Upper lobe of left lung (tissue), 4 donors: ENCODE measurements at regions not wholly inside any gene's neighbourhood (a gene's known extent, or its start where the extent isn't known, plus 50 kb on each side); places are given as distances from the start of the nearest gene placed in this dataset.

Experiments
- CTCF ChIP-seq, 6 experiments: fragments of 450-650 bp in 4 of 6; fragments of 200-600 bp in 2 of 6; sonication (generic) in 2 of 6; IDR thresholded peaks; one replicate each; pipeline ENCODE4 v1.5.1; 2016 to 2019; ENCODE audit warnings: antibody characterized with exemption in 6 of 6
- POLR2A ChIP-seq, 4 donors: fragments of 450-650 bp; IDR thresholded peaks; one replicate each; pipeline ENCODE4 v1.5.1; 2016 to 2017; ENCODE audit warnings: antibody characterized with exemption in 4 of 4, mild to moderate bottlenecking in 2 of 4
- POLR2AphosphoS5 ChIP-seq, 2 donors: sonication (generic); formaldehyde crosslinking; IDR thresholded peaks; one replicate each; pipeline ENCODE4 v1.5.1; 2017; ENCODE audit warnings: antibody characterized with exemption in 2 of 2

GRCh38 chr17:22692066-22692805, 999.9 kb downstream of the KCNJ18 start:
- TF ChIP-seq CTCF (IDR thresholded peaks at IDR 0.05) = no peak
- TF ChIP-seq POLR2A (IDR thresholded peaks at IDR 0.05) = no peak
- TF ChIP-seq POLR2AphosphoS5 (IDR thresholded peaks at IDR 0.05) = no peak
